SH-SY5Y (cell line): ENCODE measurements at regions not wholly inside any gene's neighbourhood (a gene's known extent, or its start where the extent isn't known, plus 50 kb on each side); places are given as distances from the start of the nearest gene placed in this dataset.

Source experiments
- GATA2 ChIP-seq: IDR thresholded peaks from 2 replicates; pipeline ENCODE4 v1.6.1; 2011; ENCODE audit warnings: mild to moderate bottlenecking, low read depth, low read length
- GATA3 ChIP-seq: IDR thresholded peaks from 2 replicates; pipeline ENCODE4 v1.6.1; 2011; ENCODE audit warnings: low read depth, mild to moderate bottlenecking, low read length, moderate library complexity

DNA sequence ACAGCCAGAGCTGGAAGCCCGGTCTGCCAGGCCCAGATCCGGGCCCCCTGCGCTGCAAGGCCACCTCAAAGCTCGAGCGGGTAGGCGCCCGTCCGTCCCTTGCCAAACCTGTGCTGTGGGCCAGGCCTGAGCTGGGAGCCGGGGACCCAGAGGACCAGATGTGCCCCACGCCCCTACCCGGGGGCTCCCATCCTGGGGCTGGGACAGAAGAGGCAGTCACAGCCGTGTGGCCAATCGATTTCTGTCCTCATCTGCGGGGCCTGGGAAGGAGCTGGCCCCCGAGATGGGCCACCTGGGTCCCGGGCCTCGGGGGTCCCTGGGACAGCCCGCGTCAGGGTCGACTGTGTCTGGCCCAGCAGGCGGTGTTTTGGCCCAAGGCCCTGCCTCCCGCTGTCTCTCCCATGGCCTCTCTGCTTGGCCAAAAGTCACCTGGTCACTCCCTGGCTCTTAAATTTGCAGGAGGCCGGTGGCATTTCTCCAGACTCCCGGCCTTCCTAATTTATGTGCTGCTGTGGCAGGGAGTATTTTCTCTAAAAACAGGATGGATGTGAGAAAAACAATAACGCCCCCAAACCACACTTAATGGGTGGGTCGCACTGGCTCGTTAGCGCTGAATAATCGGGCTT, 63.8 kb downstream of the UNCX start:
- TF ChIP-seq GATA2 (no peak), GATA3 (no peak)

DNA sequence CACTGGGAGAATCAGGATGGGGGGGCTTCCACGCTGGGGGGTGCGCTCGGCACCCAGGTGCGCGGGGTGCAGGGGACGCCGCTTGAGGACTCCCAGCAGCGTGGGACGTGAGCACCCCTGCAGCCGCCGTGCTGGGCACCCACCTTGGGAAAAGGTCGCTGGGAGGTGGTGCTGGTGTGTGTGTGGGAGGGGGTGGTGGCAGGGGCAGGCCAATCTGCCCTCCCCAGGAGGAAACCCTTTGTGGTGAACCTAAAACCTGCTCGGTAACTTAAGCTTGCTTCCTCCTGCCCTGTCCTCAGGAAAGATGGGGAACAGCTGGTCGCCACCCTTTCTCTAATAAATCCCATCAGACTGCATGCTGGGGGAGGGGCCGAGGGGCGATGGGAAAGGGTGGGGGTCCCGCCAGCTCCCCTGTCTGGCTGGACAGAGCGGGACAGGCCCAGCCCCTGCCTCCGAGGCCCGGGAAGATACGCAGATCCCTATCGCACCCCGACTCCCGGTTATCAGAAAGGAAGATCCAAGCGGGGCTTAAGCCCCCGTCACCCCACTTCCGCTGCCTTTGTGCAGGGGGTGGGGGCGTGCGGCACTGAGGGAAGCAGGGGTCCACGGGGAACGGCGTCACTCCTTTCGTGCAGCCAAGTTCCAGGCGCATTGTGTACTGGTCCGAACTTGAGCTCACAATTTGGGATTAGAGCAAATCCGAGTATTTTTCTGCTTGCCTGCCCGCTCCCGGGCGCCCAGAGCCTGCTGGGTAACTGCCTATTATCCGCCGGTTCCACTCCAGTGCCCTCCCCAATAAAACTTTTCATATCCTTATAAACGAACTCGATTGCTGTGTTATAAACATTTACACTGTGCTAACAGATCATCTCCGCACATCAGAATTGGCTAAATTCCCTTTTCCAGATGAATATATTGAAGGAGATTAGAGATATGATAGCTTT, 64.6 kb downstream of the UNCX start:
- TF ChIP-seq GATA3 (no peak), GATA2 (peak; percentile 65)

DNA sequence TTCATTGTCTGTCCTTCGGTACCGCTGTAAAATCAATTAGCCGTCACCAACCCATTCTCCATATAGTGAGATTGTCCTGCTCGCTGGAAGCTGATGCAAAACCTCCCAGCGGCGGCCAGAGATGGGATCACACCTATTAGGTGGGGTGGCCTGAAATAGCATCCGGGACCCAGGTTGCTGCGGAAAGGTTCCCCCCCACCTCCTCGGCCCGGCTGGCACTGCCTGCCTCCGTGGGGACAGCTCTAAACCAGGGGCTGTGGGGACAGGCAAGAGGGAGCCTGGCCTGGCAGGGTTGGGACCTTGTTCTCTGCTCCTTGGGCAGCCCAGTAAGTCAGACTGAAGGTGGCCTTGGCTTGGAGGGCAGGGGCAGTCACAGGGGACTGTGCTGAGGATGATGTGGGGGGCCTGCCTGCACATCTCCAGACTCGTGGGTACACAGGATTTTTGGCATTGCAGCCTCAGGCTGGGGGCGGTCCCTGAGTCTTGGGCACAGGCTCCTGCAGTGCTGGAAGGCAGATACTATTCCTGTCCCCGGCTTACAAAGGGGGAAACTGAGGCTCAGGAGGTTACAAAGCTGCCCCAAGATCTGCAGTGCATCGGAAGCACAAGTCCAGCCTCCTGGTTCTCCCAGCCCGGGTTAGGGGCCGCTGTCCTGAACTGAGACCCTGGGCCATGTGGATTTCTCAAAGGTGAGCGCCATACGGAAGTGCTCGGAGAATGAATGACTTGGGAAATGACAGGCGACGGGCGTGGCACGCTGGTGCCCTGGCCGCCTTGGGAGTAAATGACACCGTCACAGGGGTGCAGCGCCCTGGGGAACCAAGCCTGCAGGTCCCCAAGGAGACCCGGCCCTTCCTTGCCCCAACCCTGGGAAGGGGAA, 65.6 kb downstream of the UNCX start:
- TF ChIP-seq GATA2 (no peak), GATA3 (no peak)

DNA sequence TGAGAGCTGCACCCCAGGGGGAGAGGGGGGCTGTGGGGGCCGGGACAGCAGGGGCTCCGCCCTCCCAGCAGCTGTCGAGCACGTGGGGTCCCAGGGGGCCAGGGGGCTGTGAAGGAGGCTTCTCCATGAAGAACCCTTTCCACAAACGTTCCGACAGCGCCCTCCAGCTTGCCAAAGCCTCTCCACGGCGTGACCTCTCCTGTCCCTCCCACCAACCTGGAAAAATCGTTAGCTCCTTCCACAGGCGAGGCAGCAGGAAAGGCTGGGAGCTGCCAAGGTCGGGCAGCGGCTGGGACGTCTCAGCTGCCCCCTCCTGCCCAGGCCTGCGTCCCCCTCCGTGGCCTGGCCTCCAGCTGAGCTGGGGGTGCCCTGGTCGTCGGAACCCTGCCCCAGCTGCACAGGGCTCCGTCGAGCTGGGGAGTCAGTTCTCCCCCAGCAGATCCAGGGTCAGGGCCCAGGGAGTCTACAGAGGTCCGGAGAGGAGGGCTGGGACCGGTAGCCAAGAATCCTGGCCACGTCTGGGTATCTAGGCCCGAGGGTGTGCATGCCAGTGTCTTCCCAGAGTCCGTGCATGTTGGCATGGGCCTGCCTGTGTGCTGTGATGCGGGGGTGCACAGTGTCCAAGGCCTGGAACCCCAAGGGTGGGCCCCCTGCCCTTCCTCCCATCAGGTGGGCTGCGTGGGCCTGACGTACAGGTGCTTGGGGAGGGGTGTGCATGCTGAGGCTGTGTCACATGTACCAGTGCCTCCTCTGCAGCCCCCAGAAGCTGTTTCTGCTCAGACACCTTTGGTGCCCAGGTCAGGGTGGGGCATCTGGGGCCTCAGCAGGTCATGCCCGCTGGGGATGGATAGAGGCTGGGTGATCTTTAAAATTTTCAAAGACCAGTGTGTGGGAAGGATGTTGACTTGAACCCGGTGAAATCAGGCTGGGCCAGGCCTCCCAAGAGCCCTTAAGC, 66.5 kb downstream of the UNCX start:
- no peak for TF ChIP-seq GATA2
- TF ChIP-seq GATA3 = no peak

DNA sequence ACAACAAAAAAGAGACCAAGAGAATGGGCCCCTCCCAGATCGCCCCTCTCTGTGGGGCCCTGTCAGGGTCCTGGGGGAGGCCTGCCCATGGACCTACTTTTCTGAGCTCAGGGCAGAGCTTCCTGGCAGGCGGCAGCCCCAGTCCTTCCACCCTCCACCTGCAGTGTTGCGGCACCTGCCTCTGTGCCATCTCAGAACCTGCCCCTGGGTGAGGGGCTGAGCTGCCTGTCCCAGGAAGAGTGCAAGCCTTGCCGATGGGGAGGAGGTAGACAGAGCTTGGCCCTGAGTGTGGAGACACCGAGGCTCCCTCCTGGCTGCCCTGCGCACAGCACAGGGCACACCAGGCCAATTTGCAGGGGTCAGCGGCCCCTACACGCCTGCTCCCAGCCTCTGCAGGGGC, 67.5 kb downstream of the UNCX start:
- TF ChIP-seq GATA2 (no peak), GATA3 (no peak)

DNA sequence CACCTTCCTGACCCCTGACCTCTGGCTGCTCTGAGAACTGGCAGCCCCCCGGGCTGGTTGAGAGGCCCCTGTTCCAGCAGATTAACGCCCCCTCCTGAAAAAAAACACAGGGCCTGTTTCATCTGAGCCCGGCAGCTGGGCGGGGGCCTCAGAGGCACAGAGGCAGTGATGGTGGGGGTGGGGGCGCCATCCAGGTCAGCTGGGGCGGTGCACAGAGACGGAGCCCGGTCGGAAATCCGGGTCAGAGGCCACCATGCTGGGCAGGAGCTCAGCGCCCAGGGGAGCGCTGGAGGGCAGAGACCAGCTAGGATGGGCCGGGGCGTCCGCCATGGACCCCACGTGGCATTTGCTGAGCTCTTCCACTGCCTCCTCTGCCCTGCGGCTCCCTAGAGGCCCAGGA, 68.0 kb downstream of the UNCX start:
- no peak for TF ChIP-seq GATA3
- no peak for TF ChIP-seq GATA2

DNA sequence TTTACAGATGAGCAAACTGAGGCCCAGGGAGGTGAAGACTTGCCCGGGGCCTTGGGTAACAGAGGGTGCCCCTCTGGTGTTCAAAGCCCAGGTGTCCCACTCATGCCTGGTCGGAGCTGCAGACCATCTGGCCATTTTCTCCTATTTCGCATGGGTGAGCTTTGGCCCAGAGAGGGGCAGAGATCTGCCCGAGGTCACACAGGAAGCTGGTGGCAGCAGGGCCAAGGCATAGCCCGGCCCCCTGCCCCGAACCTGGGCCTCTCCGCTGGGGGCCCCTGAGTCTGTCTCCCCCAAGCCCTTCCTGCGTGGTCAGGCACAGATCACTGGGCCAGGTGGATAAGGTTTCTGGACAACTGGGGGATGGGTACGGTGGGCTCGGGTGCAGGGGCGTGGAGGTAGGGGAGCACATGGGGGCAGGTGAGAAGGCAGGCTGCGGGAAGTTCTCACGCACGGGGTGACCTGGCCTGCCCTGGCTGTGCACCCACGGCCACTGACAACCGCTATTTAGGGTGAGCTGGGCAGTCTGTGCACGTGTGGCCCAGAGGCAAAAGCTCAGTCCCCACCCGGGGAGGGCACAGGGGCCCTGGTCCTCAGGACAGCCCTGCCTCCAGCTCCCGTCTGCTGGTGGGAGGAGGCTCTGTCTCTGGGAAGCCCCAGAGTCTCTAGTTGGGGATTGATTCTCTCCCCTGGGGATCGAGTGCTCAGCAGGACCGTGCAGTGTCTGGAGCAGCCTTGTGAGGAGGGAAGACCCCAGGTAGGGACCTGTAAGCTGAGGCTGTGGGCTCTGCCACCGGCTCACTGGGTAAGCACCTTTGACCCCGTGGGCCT, 68.6 kb downstream of the UNCX start:
- no peak for TF ChIP-seq GATA3
- no peak for TF ChIP-seq GATA2

DNA sequence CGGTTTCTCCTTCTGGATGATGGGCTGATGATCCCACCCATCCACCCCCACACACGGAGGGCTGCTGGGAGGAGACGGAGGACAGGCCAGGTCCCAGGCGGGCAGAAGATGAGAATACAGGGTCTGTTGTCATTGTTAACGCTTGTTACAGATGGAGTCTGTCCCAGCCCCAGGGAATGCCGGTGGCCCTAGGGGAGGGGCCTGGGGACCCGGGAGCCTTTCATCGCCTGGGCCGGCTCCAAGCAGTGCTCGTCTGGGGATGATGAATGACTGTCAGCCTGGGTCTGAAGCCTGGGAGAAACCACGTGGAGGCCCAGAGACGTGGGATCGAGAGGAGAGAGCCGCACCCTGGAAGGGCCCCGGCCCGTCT, 69.2 kb downstream of the UNCX start:
- TF ChIP-seq GATA2 = no peak
- no peak for TF ChIP-seq GATA3

DNA sequence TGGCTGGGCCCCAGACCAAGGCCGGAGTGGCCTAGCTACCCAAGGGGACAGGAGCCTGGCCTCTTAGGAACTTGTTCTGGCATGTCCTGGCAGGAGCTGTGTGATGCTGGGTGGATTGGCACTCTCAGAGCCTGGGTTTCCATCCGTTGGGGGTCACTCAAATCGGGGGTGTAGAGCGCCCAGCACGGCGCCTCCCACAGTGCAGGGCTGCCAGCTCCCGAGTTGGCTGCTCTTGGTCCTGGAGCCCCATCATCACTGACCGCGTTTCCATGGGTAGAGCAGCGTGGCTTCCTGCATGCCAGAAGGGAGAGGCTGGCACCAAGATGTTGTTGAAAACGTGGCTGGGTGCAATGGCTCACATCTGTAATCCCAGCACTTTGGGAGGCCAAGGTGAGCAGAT, 70.3 kb downstream of the UNCX start:
- TF ChIP-seq GATA3 (no peak), GATA2 (no peak)

DNA sequence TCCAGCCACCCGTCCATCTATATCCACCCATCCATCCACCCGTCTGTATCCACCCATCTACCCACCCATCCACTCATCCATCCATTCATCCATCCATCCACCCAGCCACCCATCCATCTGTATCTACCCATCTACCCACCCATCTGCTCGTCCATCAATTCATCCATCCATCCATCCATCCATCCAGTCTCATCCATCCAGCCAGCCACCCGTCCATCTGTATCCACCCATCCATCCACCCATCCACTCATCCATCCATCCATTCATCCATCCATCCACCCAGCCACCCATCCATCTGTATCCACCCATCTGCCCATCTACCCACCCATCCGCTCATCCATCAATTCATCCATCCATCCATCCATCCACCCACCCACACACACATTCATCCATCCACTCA, 73.2 kb downstream of the UNCX start:
- TF ChIP-seq GATA3 (no peak), GATA2 (no peak)

DNA sequence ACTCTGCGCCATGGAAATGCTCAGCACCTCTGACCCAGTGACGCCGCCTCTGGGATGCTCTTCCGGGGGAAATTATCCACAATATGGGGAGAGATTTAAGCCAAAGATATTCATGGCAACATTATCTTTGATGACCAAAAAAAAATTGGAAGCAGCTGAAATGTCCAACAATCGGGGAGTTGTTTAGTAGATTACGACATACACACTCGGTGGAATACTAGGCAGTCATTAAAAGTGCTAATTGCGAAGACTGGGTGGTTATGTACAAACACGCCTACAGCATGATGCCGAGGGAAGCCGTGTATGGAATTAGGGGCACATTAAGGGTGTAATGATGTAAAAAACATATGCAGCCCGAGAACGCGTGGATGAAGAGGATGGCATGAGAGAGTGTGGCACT, 75.2 kb downstream of the UNCX start:
- TF ChIP-seq GATA2 (no peak), GATA3 (no peak)

DNA sequence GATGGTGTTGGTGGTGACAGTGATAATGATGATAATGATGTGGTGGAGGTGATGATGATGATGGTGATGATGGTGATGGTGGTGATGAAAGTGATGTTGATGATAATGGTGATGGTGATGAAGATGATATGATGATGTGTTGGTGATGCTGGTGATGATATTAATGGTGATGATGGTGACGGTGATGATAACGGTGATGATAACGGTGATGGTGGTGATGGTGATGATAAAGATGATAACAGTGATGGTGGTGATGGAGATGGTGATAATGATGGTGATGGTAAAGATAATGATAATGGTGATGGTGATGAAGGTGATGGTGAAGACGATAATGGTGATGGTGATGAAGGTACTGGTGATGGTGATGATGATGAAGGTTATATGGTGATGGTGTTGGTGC, 76.6 kb downstream of the UNCX start:
- TF ChIP-seq GATA2 (no peak), GATA3 (no peak)

DNA sequence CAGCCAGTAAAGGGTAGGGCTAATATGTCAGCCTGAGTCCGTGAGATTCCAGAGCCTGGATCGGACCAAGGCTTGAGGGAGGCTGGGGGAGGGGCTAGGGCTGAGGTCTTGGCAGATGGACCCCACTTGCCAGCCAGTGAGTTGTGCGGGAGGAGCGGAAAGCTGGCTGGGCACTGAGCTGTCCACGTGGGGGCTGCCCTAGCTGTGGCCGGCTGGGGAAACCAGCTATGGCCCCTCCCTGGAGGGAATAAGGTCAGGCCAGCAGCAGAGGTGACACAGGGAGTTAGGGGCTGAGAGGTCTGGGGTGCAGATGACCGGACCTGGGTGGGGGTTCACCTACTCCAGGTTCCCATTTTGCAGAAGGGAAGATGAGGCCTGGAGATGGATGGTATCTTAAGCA, 77.3 kb downstream of the UNCX start:
- no peak for TF ChIP-seq GATA3
- TF ChIP-seq GATA2 = no peak
